ENCODE measurements at regions not wholly inside any gene's neighbourhood (a gene's known extent, or its start where the extent isn't known, plus 50 kb on each side); places are given as distances from the start of the nearest gene placed in this dataset.
A peak's percentile ranks its signal among the peaks of the same experiment; 100 is the strongest.
"Not testable (repeated sequence)": the region's sequence is repeated elsewhere in the genome, so short reads cannot be mapped to it uniquely, and the experiment has no call there.

DNA sequence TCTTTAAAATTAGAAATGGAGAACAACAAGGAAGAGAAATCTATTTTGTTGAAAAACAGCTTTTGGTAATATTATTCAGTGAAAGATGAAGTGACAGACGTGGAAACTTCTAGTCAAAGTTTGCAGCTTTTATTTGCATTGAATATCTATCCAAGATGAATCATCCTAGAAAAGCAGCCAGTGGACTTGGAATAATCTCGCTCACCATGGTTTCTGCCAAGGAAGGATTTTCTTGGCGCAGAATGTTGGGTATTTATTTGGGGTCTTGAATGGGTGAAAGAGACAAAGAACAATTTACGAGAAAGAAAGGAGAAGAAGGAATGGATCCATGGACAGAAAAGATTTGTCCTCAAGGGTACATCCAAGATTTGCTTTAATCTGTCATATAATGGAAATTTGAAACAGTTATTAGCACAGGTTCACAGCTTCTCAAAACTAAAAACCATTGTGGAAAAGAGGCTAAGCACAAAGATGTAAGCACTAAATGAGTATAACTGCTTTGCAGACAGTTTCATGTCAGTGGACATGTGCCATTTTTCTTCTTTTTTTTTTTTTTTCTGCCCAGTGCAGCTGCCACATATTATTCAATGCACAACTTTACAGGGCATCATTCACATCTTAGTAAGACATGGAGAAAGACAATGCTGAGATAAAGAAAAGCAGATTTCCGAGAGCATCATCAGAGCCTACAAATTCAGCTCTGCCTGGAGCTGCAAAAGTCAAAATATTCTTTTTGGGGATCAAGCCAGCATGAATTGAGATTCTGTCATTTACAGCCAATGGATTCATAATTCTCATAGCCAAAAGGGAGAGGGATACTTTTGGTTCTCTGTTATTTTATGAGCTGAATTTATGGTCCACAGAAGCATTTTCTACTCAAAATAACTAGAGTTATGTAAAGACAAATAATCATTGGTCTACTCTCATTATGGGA is 333.7 kb downstream of the DAD1 start:
- no peaks in the 10 kb centered on the region for H3K36me3 ChIP-seq
- no peak overlapping the region for H3K27ac ChIP-seq
- no peak overlapping the region for H3K4me3 ChIP-seq
- intact Hi-C loops (cut with DNase I) = no loop called here
- H3K4me1 ChIP-seq = peaks cover 8% of the 10 kb centered on the region
- no peaks in the 10 kb centered on the region for H3K9me3 ChIP-seq
- DNase-seq (no peak), ATAC-seq (no peak)
- H3K27me3 ChIP-seq (ENCODE audit: low read depth) = no peaks in the 10 kb centered on the region
- TF ChIP-seq, protein P1, sequence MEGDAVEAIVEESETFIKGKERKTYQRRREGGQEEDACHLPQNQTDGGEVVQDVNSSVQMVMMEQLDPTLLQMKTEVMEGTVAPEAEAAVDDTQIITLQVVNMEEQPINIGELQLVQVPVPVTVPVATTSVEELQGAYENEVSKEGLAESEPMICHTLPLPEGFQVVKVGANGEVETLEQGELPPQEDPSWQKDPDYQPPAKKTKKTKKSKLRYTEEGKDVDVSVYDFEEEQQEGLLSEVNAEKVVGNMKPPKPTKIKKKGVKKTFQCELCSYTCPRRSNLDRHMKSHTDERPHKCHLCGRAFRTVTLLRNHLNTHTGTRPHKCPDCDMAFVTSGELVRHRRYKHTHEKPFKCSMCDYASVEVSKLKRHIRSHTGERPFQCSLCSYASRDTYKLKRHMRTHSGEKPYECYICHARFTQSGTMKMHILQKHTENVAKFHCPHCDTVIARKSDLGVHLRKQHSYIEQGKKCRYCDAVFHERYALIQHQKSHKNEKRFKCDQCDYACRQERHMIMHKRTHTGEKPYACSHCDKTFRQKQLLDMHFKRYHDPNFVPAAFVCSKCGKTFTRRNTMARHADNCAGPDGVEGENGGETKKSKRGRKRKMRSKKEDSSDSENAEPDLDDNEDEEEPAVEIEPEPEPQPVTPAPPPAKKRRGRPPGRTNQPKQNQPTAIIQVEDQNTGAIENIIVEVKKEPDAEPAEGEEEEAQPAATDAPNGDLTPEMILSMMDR (IDR thresholded peaks at IDR 0.05) = no peak

DNA sequence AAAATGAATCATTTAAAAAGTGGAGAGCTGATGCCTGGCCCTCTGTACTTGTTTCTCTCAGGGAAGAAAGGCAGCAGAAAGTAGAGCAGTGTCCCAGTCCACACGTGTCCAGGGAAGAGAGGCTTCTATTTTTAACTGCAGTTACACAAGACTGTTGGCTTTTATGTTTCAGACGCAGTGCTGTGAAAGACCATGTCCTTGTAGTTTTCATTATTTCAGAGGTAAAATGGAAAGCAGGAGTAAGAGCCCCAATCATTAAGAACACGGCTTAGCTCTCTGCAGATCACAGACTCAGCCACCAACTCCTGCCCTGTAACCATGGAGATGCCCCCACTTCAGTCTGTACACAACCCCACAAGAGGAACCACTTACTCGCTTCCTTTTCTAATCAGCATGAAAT is 336.3 kb downstream of the DAD1 start:
- Histone ChIP-seq H3K36me3 (no peaks in the 10 kb centered on the region), H3K9me3 (no peaks in the 10 kb centered on the region), H3K27me3 (ENCODE audit: low read depth) (no peaks in the 10 kb centered on the region), H3K4me3 (no peak overlapping the region), H3K4me1 (peaks cover 8% of the 10 kb centered on the region), H3K27ac (peak overlapping the region; percentile 43)
- intact Hi-C loops (cut with DNase I) = no loop called here
- DNase-seq = no peak
- TF ChIP-seq, protein P1 (IDR thresholded peaks at IDR 0.05) = no peak
- peak; percentile 85 to 88 for ATAC-seq

DNA sequence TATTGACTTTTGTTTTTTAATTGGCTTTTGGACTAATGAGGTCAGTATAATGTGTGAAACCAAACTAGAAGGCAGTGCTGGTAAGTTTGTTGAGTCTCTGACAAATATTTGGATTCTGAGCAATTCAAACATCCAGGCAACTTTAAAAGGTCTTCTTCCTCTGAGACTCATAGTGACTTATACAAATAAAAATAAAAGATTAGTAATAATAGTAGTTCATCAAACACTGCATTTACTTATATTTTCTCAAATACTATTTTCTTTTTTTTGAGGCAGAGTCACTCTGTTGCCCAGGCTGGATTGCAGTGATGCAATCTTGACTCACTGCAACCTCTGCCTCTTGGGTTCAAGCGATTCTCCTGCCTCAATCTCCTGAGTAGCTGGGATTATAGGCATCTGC is 337.9 kb downstream of the DAD1 start:
- peaks cover 8% of the 10 kb centered on the region for H3K4me1 ChIP-seq
- no peak overlapping the region for H3K4me3 ChIP-seq
- ATAC-seq (no peak), DNase-seq (no peak)
- no peak overlapping the region for H3K27ac ChIP-seq
- no peaks in the 10 kb centered on the region for H3K27me3 ChIP-seq (ENCODE audit: low read depth)
- H3K36me3 ChIP-seq = no peaks in the 10 kb centered on the region
- intact Hi-C loops (cut with DNase I) = no loop called here
- TF ChIP-seq, protein P1 (IDR thresholded peaks at IDR 0.05) = no peak
- no peaks in the 10 kb centered on the region for H3K9me3 ChIP-seq

DNA sequence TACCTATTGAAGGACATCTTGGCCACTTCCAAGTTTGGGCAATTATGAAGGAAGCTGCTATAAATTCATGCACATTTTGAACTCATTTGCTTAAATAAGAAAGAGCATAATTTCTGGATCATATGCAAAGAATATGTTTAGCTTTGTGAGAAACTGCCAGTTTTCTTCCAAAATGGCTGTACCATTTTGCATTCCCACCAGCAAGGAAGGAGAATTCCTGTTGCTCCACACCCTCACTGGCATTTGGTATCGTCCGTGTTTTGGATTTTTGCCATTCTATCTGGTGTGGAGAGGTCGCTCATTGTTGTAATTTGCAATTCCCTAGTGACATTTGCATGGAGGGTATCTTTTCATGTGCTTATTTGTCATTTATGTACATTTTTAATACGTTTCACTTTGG is 339.3 kb downstream of the DAD1 start:
- TF ChIP-seq, protein P1 (IDR thresholded peaks at IDR 0.05) = no peak
- Histone ChIP-seq H3K4me1 (peaks cover 8% of the 10 kb centered on the region), H3K4me3 (no peak overlapping the region), H3K36me3 (no peaks in the 10 kb centered on the region), H3K9me3 (no peaks in the 10 kb centered on the region), H3K27ac (no peak overlapping the region), H3K27me3 (ENCODE audit: low read depth) (no peaks in the 10 kb centered on the region)
- ATAC-seq = no peak
- no peak for DNase-seq
- intact Hi-C loops (cut with DNase I) = no loop called here

DNA sequence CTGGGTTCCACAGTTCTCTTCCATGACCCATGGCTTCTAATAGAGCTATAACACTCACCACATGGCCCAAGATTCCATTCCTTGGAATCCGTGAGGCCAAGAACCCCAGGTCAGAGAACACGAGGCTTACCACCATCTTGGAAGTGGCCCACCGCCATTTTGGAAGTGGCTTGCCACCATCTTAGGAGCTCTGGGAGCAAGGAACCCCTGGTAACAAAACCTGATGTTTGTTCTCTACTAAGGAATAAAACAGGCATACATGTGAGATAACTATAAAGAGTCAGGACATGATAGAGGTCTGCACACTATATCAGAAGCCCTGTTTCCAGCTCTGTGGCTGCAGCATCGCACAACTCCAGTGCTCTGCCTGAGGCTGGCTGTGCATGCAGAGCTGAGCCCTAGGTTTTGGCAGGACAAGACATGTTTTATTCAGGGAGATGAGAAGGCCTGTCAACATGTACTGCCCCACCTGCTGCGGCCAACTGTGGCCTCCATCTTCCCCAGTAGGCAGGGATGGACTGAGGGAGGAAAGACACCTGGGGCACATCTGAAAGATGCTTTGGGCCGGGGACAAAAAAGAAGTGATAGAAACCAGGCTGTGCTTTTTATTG is 344.9 kb downstream of the DAD1 start:
- Histone ChIP-seq H3K27ac (no peak overlapping the region), H3K36me3 (no peaks in the 10 kb centered on the region), H3K27me3 (ENCODE audit: low read depth) (no peaks in the 10 kb centered on the region), H3K4me1 (no peaks in the 10 kb centered on the region), H3K4me3 (no peak overlapping the region), H3K9me3 (no peaks in the 10 kb centered on the region)
- intact Hi-C loops (cut with DNase I) = no loop called here
- ATAC-seq = no peak
- TF ChIP-seq, protein P1 (IDR thresholded peaks at IDR 0.05) = no peak
- DNase-seq = no peak

DNA sequence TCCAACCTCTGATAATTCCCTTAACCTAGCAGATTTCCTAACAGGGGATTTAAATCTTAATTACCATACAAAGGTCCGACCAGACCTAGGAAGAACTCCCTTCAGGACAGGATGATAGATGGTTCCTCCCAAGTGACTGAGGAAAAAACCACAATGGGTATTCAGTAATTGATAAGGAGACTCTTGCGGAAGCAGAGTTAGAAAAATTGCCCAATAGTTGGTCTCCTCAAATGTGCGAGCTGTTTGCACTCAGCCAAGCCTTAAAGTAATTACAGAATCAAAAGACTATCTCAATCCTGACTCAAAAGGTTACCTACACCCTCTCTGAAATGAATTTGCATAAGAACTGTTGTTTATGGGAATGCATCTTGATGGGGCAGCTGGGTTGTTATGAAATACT is 350.7 kb downstream of the DAD1 start:
- H3K27me3 ChIP-seq (ENCODE audit: low read depth); H3K27ac ChIP-seq; H3K36me3 ChIP-seq; intact Hi-C loops (cut with DNase I); H3K4me1 ChIP-seq; DNase-seq; H3K9me3 ChIP-seq; H3K4me3 ChIP-seq; ATAC-seq: not testable (repeated sequence)
